ENCODE measurements at regions not wholly inside any gene's neighbourhood (a gene's known extent, or its start where the extent isn't known, plus 50 kb on each side); places are given as distances from the start of the nearest gene placed in this dataset.

- H3K4me3 ChIP-seq (replicated peaks; ENCODE audit: low read depth, low read length): no peak overlapping the region
- TF ChIP-seq CTCF (IDR thresholded peaks at IDR 0.05; ENCODE audit: low read depth, low read length, missing control alignments): no peak
- DNase-seq (ENCODE audit: extremely low read depth, low read depth): no peak
These were observed 505.1 kb upstream of the TMEM132C start for GRCh38 chr12:127761880-127762279.

GRCh38 chr12:127767656-127768055 is 499.3 kb upstream of the TMEM132C start:
- no peak overlapping the region for H3K4me3 ChIP-seq (replicated peaks; ENCODE audit: low read depth, low read length)
- TF ChIP-seq CTCF (IDR thresholded peaks at IDR 0.05; ENCODE audit: low read depth, low read length, missing control alignments): no peak
- no peak for DNase-seq (ENCODE audit: extremely low read depth, low read depth)

GRCh38 chr12:127770118-127770517 is 496.9 kb upstream of the TMEM132C start:
- no peak for DNase-seq (ENCODE audit: extremely low read depth, low read depth)

GRCh38 chr12:127771546-127771945 is 495.4 kb upstream of the TMEM132C start:
- no peak overlapping the region for H3K4me3 ChIP-seq (replicated peaks; ENCODE audit: low read depth, low read length)
- no peak for TF ChIP-seq CTCF (IDR thresholded peaks at IDR 0.05; ENCODE audit: low read depth, low read length, missing control alignments)
- no peak for DNase-seq (ENCODE audit: extremely low read depth, low read depth)

More at GRCh38 chr12:127770118-127770517, 496.9 kb upstream of the TMEM132C start:
- no peak for TF ChIP-seq CTCF (IDR thresholded peaks at IDR 0.05; ENCODE audit: low read depth, low read length, missing control alignments)
- H3K4me3 ChIP-seq (replicated peaks; ENCODE audit: low read depth, low read length): no peak overlapping the region

- H3K4me3 ChIP-seq (replicated peaks; ENCODE audit: low read depth, low read length): no peak overlapping the region
- DNase-seq (ENCODE audit: extremely low read depth, low read depth): no peak
- TF ChIP-seq CTCF (IDR thresholded peaks at IDR 0.05; ENCODE audit: low read depth, low read length, missing control alignments): peak; percentile 8
These were observed 493.4 kb upstream of the TMEM132C start for GRCh38 chr12:127773520-127773919.

GRCh38 chr12:127774828-127775227 is 492.1 kb upstream of the TMEM132C start:
- TF ChIP-seq CTCF (IDR thresholded peaks at IDR 0.05; ENCODE audit: low read depth, low read length, missing control alignments): no peak
- no peak for DNase-seq (ENCODE audit: extremely low read depth, low read depth)
- H3K4me3 ChIP-seq (replicated peaks; ENCODE audit: low read depth, low read length): no peak overlapping the region

- H3K4me3 ChIP-seq (replicated peaks; ENCODE audit: low read depth, low read length): no peak overlapping the region
- no peak for DNase-seq (ENCODE audit: extremely low read depth, low read depth)
- no peak for TF ChIP-seq CTCF (IDR thresholded peaks at IDR 0.05; ENCODE audit: low read depth, low read length, missing control alignments)
These were observed 487.5 kb upstream of the TMEM132C start for GRCh38 chr12:127779301-127780045.
